Epidermal melanocyte (primary cell): ENCODE measurements at regions not wholly inside any gene's neighbourhood (a gene's known extent, or its start where the extent isn't known, plus 50 kb on each side); places are given as distances from the start of the nearest gene placed in this dataset.
"Not testable (repeated sequence)": the region's sequence is repeated elsewhere in the genome, so short reads cannot be mapped to it uniquely, and the experiment has no call there.

Source experiments
- DNase-seq: peaks from one replicate; pipeline ENCODE4 v3.0.0; 2011; ENCODE audit warnings: low spot score; ENCODE audit not compliant: insufficient read length

DNA sequence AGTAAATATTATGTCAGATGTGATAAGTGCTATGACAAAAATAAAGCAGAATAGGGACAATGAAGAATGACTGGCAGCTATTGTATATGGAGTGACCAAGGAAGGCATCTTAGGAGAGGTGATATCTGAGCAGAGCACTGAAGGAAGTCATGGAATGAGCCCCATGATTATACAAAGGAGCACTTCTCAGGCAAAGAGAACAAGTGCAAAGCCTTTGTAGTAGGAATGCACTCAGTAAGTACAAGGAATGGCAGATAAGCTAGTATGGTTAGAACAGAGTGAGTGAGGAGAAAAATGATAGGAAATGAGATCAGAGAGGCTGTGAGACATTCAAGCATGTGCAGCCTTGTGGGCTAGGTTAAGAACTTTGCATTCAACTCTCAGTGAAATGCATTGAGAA lies 214.8 kb downstream of the LURAP1L start:
- DNase-seq, result no peak

DNA sequence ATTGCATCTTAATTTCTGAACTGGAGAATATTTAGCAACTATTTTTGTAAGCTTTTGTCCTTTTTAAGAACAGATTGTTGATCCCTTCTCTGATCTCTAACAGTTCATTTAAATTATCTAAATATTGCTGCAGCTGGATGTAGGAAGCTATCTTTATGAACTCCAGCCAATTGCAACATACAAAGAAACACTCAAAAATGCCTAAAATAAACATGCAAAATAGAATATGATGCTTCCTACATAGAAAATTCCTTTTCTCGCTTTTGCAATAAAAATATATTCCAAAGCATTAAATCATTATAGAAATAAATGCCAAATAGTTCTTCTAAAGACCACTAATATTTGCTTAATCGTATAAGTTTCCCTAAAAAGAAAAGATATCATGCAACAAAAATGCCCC lies 218.6 kb downstream of the LURAP1L start:
- DNase-seq, result no peak

DNA sequence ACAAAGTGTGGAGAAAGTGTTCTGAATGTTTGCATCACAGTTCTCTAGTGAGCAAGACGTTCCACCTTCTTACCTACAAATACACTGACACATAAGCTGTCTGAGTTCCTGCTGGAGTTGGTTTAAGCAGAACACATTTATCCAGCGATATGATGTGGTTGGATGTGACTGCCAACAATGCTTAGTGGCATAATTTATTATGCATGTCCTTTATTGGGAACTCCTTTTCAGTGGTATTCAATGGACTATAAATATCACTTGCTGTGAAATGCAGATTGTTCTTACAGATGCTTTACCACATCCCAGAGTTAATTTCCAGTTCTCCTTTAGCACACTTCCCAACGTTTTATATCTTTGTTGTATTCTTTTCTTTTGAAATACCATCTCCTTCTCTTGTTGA lies 222.2 kb downstream of the LURAP1L start:
- DNase-seq, result no peak

DNA sequence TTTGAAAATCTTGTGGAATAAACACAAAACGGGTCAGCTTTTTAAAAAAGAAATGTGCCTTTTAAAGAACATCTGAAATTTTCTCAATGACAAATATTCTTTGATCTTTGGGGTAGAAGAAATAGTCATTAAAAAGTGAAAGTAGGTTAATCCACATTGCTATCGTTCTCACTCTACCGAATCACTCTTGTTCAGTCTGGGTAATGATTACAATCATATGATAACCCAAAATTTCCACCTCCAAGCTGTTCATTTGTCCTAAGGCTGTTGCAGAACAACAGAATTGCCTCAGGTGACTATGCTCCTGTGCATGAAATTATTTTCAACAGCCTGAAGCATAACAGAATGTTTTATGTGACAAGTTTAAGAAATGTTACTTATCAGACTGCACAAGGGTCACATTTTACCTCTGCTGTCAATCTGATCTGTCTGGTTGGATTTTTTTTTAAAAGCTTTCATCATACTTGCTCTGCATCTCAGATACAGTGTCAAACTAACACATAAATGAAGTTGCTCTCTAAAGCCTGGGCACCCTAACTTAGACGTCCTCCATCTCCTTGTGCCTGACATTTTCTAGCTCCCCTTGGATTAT lies 227.3 kb downstream of the LURAP1L start:
- no peak for DNase-seq

DNA sequence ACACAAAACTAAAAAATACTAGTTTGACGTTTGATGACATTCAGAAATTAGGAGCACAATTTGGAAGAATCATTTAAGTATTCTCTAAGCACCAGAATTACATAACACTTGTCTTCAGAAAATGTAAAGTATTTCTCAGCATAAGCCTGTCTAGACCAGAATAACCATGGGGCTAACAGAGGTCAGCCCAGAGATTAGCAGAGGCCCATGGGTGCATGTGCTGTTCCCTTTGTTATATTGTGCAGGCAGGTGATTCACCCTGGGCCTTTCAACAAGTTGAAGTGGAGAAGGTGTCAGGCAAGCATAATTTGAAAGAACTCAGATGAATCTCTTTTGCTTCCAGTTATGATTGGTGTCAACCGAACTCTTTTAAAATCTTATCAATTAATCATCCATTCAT lies 227.9 kb downstream of the LURAP1L start:
- no peak for DNase-seq

DNA sequence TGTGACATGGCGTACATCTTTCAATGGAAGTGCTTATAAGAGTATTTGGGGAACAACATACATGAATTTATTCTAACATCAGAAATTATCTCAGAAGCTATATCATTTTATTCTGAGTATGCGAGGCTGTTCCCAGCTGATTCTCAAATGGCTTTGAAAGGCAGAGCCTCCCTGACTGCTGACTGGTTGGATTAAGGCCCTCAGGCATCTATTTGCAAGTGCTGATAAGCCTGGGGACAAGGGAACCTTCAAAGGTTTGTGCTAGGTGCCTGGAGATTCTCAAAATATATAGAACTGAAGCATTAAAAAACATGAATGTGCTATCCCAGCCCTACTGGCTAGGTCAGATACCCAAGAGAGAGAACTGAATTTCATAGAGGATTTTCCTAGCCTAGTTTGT lies 235.1 kb downstream of the LURAP1L start:
- DNase-seq, result no peak

DNA sequence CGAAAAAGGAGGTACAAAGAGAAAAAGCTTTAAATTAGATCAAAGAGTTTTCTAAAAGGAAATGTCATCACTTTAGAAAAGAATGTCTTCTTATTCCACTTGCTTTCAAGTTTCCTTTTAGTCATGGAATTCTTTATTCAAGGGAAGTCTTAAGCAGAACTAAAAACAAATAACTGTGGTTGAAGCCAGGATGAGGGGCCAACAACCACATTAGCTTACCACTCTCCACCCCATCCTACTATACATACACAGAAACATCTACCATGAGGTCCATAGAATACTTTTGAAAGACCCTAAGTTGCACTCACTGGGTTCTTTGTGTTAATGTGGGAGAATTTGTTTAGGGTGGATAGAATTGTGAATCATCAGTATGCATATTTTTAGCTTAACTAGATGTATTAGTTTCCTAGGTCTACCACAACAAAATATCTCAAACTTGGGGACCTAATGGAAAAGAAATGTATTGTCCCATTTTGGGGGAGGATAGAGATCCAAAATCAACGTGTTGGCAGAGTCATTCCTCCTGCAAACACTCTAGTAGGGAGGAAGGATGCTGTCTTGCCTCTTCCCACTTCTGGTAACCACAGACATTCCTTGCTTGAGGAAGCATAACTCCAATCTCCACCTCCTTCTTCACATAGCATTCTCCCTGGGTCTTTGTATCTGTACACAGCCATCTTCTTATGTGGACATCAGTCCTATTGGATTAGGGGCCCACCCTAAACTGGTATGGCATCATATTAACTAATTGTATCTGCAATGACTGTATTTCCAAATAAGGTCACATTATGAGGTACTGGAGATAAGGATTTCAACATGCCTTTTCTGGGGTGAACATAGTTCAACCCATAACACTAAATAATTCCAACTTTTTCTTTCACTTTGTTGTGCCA lies 239.4 kb downstream of the LURAP1L start:
- DNase-seq, result no peak

DNA sequence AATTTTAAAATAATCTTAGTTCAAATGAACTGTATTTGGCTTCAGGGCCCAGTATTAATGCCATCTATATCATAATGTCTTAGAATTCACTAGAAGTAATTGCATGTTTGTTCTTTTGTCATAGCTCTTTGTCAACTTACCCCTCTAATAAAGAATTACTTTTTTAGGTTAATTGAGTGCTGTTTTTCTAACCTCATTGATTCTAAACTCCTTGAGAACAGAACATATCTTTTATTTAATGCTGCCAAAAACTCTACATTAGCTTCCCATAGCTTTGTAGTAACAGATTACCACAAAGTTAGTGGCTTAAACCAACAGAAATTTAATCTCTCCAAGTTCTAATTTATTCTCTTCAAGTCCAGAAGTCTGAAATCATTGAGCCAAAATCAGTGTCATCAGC lies 242.4 kb downstream of the LURAP1L start:
- no peak for DNase-seq

DNA sequence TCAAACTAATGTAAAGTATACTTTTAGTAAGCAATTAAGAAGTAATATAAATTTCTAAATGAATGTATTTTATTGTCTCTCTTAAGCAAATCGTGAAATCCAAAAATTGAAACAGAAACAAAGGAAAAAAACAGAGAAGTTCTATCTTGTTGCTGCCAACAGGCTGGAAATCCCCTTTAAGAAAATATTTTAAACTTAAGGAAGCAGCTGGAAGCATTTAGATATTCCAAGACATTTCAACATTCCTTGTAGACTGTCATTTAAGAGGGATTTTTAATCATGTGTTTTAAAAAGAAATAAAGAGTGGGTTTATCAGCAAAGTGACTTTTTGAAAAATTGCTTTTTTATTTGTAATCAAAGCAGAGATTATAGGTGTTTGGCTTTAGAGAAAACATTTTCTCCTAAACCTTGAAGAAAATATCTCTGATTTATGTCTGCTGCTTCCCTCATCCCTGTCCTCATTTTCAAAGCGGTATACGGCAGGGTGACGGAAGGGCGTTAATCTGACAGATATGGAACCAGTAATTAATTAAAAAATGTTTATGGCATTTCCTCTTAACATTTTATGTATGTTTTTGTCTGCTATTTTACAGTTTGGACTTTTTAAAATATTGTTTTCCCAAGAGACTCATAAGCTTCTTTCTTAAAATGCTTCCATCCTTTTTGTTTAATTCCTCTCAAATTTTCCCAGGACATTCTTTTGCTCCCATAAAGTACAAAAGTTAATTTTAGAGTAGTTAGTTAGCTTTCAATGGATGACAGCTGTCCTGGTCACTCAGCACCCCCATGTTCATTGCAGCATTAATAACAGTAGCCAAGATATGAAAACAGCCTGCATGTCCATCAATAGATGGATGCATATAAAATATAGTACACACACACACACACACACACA lies 245.6 kb downstream of the LURAP1L start:
- DNase-seq, result no peak

DNA sequence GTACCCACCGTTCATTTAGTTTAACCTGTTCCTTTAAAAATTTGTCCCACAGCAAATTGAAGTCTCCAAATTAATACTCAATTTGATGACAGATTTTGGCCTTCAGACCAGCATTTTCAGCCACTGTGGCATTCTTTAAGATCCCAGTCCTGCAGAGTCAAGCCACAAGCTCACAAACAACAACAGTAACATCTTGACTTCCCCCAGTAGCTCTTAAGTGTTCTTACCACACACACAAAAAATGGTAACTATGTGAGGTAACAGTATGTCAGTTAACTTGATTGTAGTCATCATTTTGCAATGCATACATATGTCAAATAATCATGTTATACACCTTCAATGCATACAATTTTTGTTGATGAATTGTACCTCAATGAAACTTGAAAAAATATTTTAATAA lies 247.9 kb downstream of the LURAP1L start:
- DNase-seq, result no peak

DNA sequence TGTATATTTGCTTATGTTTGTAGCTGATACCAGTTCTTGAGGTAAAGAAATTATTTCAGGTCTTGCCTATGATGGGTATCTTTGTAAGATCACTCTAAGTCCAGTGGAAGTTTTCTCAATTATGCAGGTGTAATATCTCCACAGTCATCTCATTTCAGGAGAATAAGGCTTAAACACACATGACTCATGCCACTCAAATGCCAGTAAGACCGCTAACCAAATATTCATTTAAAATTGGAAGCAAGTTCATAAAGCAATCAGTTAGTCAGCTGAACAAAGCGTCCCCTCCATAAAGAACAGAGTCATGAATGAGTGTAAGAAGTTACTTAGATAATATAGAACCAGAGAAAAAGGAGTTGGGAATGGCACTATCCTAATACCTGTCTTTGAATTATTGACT lies 248.7 kb downstream of the LURAP1L start:
- DNase-seq, result no peak

DNA sequence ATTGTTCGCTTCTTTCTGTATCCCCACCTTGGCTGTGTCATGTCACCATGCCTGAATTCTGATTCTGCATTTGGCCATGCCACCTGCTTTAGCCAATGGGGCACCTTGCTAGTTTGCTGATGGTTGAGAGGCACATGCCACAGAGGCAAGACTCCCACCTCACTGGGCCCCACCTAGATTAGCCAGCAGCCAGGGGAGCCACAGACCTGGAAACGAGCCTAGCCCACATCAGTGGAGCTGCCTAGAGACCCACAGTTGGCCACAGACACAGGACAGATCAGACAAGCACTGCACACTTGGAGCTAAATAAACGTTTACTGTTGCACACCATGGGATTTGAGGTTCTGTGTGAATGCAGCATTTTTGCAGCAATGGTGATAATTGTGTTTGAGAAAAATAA lies 252.1 kb downstream of the LURAP1L start:
- DNase-seq, result no peak

DNA sequence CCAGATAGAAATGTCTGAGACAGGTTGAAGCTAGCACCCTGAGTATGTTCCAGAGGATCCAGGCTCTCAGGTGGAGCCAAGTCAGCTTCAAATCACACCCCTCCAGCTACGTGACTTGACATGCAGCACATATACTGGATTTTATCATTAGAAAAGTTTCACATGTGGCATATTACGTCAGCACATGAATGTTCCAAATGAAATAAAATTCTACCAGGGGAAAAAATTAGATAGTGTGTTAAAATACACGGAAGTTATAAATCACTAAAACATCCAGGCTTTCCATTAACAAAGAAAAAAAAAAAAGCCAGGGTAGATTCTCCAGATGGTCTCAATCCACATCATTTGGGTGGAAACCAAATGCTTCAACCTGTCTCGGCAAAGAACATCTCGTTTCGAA lies 251.6 kb downstream of the MPDZ start:
- DNase-seq, result no peak

DNA sequence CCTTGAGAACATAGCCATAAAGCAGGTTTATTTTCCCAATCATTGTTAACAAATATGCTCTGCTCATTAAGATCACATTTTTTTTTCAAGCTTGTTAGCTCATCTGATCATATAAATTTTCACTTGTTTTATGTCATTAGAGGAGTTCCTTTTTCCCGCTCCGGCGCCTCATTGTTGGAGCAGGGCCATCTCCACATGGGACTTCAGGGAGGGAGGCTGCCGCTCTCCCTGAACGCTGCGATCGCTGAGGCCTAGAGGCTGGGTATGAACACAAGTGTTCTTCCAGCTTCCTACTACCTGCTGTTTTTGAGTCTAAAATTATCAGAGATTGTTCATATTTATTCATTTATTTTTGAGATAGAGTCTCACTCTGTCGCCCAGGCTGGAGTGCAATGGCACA lies 246.9 kb downstream of the MPDZ start:
- no peak for DNase-seq

DNA sequence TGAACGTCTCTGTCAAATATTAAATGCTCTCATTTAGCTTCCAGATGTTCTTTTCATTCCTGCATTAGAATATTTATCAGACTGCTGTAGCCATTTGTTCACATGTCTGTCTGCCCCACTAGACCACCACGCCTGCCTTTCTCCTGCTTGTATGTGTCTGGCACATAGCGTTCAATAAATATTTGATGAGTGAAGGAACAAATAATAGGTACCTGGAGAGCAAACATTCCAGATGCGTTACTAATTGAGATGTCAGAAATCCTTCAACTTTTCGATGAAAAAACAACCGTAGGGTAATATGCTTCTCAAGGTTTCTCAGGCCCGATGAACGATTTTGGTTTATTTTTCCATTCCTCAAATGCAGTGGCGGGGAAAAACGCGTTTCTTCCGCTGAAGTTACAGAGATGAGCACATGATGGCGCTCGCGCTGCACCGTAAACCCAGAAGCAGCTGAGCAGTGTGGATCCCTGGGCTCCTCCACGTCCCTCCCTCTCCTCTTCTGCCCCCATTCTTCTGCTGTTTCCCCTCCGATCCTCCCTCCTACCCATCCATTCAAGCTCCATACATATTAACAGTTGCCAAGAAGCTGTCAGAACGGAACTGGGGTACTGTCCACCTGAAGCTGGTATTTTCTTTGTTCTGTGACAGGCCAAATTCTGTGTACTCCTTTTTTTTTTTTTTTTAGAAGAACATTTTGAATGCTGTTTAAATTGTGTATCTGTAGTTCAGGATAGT lies 245.4 kb downstream of the MPDZ start:
- DNase-seq, result peak; percentile 83

DNA sequence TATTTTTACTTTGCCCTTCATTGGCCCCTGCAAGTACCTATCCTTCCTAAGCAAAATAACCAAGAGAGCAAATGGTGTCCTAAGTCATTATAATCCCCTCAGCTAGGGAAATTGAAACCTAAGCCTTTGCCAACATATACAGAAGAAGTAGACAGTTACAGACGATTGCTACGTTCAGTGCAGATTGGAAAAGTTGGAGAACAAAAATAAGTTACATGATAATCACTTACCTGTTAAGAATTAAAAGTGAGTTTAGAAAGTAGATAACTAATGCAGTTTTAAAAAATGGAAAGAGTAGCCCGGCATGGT lies 244.8 kb downstream of the MPDZ start:
- DNase-seq, result no peak

DNA sequence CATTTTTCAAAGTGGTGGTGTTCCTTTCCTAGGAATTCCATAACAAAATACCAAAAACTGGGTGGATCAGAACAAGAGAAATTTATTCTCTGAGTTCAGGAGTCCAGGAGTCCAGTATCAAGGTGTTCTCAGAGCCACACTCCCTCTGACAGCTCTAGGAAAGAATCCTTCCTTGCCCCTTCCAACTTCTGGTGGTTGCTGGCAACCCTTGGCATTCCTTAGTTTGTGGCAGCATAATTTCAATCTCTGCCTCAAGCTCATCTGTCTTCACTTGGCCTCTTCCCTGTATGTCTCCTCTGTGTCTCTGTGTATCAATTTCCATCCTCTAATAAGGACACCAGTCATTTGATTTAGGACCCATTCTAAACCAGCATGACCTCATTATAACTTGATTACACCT lies 243.7 kb downstream of the MPDZ start:
- no peak for DNase-seq

DNA sequence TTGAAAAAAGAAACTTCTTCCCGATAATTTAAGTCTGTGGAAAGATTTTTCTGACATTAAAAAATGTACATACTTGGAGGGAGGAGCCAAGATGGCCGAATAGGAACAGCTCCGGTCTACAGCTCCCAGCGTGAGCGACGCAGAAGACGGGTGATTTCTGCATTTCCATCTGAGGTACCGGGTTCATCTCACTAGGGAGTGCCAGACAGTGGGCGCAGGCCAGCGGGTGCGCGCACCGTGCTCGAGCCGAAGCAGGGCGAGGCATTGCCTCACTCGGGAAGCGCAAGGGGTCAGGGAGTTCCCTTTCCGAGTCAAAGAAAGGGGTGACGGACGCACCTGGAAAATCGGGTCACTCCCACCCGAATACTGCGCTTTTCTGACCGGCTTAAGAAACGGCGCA lies 241.7 kb downstream of the MPDZ start:
- DNase-seq, result not testable (repeated sequence)

DNA sequence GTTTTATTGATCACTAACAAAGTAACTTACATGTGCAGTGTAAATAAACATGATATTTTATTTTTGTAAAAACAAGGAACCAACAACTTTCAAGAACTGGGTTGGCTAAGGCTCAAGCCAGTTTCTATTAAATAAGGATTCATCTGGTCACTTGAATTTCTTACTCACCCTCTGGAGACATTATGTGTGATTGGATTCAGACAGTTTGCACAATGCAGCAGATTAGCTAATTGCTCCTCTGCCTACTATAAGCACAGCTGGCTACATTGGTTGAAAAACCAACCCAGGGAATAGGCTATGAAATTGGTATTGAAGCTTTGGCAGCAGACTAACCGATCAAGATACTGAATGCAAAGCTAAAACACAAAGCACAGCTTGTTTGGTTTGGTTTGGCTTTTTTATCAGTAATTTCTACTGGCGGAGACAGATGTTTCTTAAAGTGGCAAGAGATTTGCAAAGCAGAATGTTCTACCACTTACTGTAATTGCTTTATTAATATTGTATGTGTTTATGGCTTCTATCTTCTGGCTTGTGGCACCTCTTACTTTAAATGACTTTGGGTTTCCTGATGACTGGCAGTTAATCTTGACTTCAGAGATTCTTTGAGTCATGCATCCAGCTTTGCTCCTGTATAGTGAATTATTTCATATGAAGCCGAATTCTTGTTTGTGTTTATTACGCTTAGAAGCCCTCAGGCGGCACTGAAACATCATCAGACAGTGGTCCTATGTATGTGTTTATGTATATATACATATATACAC lies 231.5 kb downstream of the MPDZ start:
- no peak for DNase-seq

DNA sequence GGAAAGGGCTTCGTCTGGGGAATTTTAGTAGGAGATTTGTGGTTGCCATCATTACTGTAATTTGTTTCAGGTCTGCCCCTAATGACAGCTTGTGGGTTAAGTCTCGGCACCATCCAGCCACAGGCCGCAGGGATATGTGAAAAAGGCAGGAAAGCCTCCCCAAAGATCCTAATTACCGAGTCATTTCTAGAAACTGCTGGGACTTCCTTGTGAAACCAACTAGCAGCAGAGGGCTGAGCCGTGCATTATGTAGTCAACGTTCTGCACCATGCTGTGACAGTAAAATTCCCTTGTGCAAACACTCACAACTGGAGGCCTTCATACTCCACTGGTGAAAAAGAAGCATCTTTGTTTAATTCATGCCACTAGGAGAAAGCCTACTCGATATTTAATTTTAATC lies 230.3 kb downstream of the MPDZ start:
- no peak for DNase-seq

DNA sequence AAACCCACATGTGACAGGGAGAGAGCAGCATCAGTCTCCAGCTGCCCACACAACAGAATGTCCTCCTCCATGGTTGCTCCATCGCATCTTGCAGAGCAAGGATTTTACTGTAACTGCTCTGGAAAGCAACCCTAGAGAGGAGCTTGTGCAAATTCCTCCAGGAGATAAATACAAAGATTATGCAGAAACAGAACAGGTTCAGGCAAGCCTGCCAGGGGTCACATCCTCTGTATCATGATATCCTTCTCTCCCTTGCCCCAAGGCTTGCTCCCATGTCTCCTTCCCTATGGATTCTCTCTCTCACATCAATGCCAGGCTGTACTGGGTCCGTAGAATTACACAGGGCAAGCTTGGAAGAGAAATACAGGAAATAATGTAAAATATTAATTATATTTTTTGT lies 226.0 kb downstream of the MPDZ start:
- DNase-seq, result no peak
